Heart right ventricle (tissue), 16 donors: ENCODE measurements at regions not wholly inside any gene's neighbourhood (a gene's known extent, or its start where the extent isn't known, plus 50 kb on each side); places are given as distances from the start of the nearest gene placed in this dataset.

Source experiments
- ATAC-seq, 8 donors: fragments of 200-7000 bp; cut with Tn5 transposase; one replicate each; pipeline ENCODE4 v1.9.1; 2020; ENCODE audit warnings: mild to moderate bottlenecking in 8 of 8, moderate library complexity in 8 of 8, moderate number of reproducible peaks in 1 of 8
- DNase-seq, 2 donors: peaks; one replicate each; pipeline ENCODE4 v3.0.0-alpha.2; 2020
- H3K27ac ChIP-seq, 10 donors: fragments of 200-600 bp; sonication (generic) in 2 of 10; one replicate each; pipeline versions ENCODE4 v1.5.0 to v1.8.0; 2020 to 2022; ENCODE audit warnings: mild to moderate bottlenecking in 3 of 10
- H3K27me3 ChIP-seq, 7 donors: fragments of 200-600 bp; one replicate each; pipeline ENCODE4 v1.8.0; 2021 to 2022; ENCODE audit warnings: mild to moderate bottlenecking in 2 of 7
- H3K36me3 ChIP-seq, 9 donors: fragments of 200-600 bp; sonication (generic) in 1 of 9; one replicate each; pipeline versions ENCODE4 v1.5.0 to v1.8.0; 2020 to 2022; ENCODE audit warnings: mild to moderate bottlenecking in 2 of 9
- H3K4me1 ChIP-seq, 9 donors: fragments of 200-600 bp; sonication (generic) in 1 of 9; one replicate each; pipeline versions ENCODE4 v1.5.0 to v1.8.0; 2020 to 2022; ENCODE audit warnings: mild to moderate bottlenecking in 4 of 9
- H3K4me3 ChIP-seq, 10 donors: fragments of 200-600 bp; sonication (generic) in 2 of 10; one replicate each; pipeline versions ENCODE4 v1.5.0 to v1.8.0; 2020 to 2022; ENCODE audit warnings: mild to moderate bottlenecking in 7 of 10, moderate library complexity in 2 of 10
- H3K9me3 ChIP-seq, 11 donors: fragments of 200-600 bp in 10 of 11; sonication (generic) in 2 of 11; one replicate each; pipeline versions ENCODE4 v1.5.0 to v1.8.0; 2013 to 2022; ENCODE audit warnings: mild to moderate bottlenecking in 2 of 11, control low read depth in 1 of 11, moderate library complexity in 1 of 11
- CTCF ChIP-seq, 9 donors: fragments of 200-600 bp; sonication (generic) in 2 of 9; IDR thresholded peaks; one replicate each; pipeline versions ENCODE4 v1.5.0 to v1.8.0; 2021 to 2022; ENCODE audit warnings: antibody characterized with exemption in 9 of 9, mild to moderate bottlenecking in 5 of 9, moderate library complexity in 1 of 9
- WGBS, 2 donors: extraction: QIAGEN DNeasy Blood & Tissue Kit; methylation state at CpG; one replicate each; pipeline ENCODE4 v1.1.7; 2013; ENCODE audit warnings: inconsistent platforms in 1 of 2; 5-methylcytosine and 5-hydroxymethylcytosine counted together
- intact Hi-C, 10 donors: fragments of 100-400 bp; cut with DNase I; formaldehyde crosslinking; loops; one replicate each; pipeline versions ENCODE4 v1.11.1 to v1.14.2; 2022
- donor health status: Arrhythmogenic right ventricular cardiomyopathy.
- donor health status: ischemic (EF 13 %, LVEDD 7.1; RV severe dilation, severe dysfunction).
- donor health status: healthy with polysubstance abuse.
- donor health status: DM: no; HTN: yes; CAD: no.
- donor health status: DM: no; HTN: no; CAD: no.
- donor health status: ischemic (EF 25% LVEDD 6.9; RV normal size, moderate dysfunction).
- donor health status: ischemic (EF 25% LVEDD 5.7; RV mildly dilated, moderate dysfunction).
- donor health status: healthy.
- donor health status: DM: yes; HTN: yes; CAD: no.
- donor health status: Ischemic cardiomyopathy.
- donor health status: ischemic (EF 35%, LVEDD 5.7; RV mildly dilated, moderate dysfunction).
- donor health status: nonischemic (EF 11% LVEDD 7.7; RV severe dilation, severe dysfunction).
- donor health status: DM: yes; HTN: yes; CAD: no.
- donor health status: PGD.
- donor health status: ischemic (EF 29% LVEDD 5.4; RV normal size, mild dysfunction).
- donor health status: nonischemic (EF 23%, LVEDD 6.1; RV moderate dilation, normal function).

GRCh38 chr7:89943525-89944050 lies 210.7 kb upstream of the STEAP1 start:
- WGBS, 2 donors, result 42 to 46% methylated on average over 3 of the region's 3 CpGs
- Histone ChIP-seq H3K36me3 (no peaks in the 10 kb centered on the region), H3K27ac (no peak overlapping the region), H3K4me1 (no peaks in the 10 kb centered on the region), H3K4me3 (no peak overlapping the region), H3K9me3 (peaks cover 0 to 4% (median 0%) of the 10 kb centered on the region in 11 donors), H3K27me3 (no peaks in the 10 kb centered on the region)
- no peak for TF ChIP-seq CTCF (IDR thresholded peaks at IDR 0.05)
- intact Hi-C loops, result no loop called here
- ATAC-seq (no peak), DNase-seq (no peak)

- no peak for DNase-seq
- intact Hi-C loops, result no loop called here
- Histone ChIP-seq H3K4me1 (no peaks in the 10 kb centered on the region), H3K9me3 (peaks cover 0 to 14% (median 0%) of the 10 kb centered on the region in 11 donors), H3K27ac (no peak overlapping the region), H3K36me3 (no peaks in the 10 kb centered on the region), H3K4me3 (no peak overlapping the region), H3K27me3 (no peaks in the 10 kb centered on the region)
- TF ChIP-seq CTCF (IDR thresholded peaks at IDR 0.05), result no peak
- ATAC-seq, result no peak
Measured at GRCh38 chr7:89958525-89959068, 195.7 kb upstream of the STEAP1 start.

GRCh38 chr7:89966067-89966664 lies 188.1 kb upstream of the STEAP1 start:
- H3K4me1 ChIP-seq, result no peaks in the 10 kb centered on the region
- H3K9me3 ChIP-seq, result peaks cover 0 to 7% (median 0%) of the 10 kb centered on the region in 11 donors
- intact Hi-C loops, result no loop called here
- no peak for DNase-seq
- 60 to 61% methylated on average over 4 of the region's 4 CpGs for WGBS, 2 donors
- no peak overlapping the region for H3K27ac ChIP-seq
- no peak for TF ChIP-seq CTCF (IDR thresholded peaks at IDR 0.05)
- no peaks in the 10 kb centered on the region for H3K27me3 ChIP-seq
- H3K36me3 ChIP-seq, result no peaks in the 10 kb centered on the region
- ATAC-seq, result no peak
- H3K4me3 ChIP-seq, result no peak overlapping the region

- Histone ChIP-seq H3K9me3 (no peaks in the 10 kb centered on the region), H3K27ac (no peak overlapping the region), H3K27me3 (no peaks in the 10 kb centered on the region), H3K36me3 (no peaks in the 10 kb centered on the region), H3K4me1 (no peaks in the 10 kb centered on the region), H3K4me3 (no peak overlapping the region)
- TF ChIP-seq CTCF (IDR thresholded peaks at IDR 0.05), result no peak
- ATAC-seq (no peak), DNase-seq (no peak)
- intact Hi-C loops, result no loop called here
- WGBS, 2 donors, result 86% methylated on average over 2 of the region's 2 CpGs
Measured at GRCh38 chr7:89975577-89975976, 178.7 kb upstream of the STEAP1 start.
